Head of caudate nucleus (tissue), 42 donors: ENCODE measurements at regions not wholly inside any gene's neighbourhood (a gene's known extent, or its start where the extent isn't known, plus 50 kb on each side); places are given as distances from the start of the nearest gene placed in this dataset.
"Not testable (repeated sequence)": the region's sequence is repeated elsewhere in the genome, so short reads cannot be mapped to it uniquely, and the experiment has no call there.

Experiments
- DNase-seq, 42 donors: peaks; one replicate each; pipeline versions ENCODE4 v3.0.0 to v3.0.0-alpha.2; 2020 to 2021; ENCODE audit warnings: mixed read lengths in 7 of 42
- intact Hi-C: fragments of 100-400 bp; cut with DNase I; formaldehyde crosslinking; loops from one replicate; pipeline ENCODE4 v1.15.0; 2022

DNA sequence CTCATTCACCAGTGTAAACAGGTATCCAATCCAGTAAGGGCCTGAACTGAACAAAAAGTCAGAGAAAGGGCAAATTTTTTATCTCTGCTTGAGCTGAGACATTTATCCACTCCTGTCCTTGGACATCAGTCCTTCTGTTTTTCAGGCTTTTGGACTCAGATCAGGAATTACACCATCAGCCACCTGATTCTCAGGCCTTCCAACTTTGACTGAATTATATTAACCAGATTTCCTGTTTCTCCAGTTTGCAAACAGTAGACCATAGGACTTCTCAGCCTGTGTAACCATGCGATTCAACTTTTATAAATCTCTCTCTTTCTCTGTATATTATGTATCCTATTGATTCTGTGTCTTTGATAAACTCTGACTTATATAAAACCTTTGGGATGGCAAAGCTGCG is 289.3 kb upstream of the CDH2 start:
- intact Hi-C loops, result loop anchor here (10.0 kb wide), 1 partner anchor 379 kb away; no protein-coding TSS in a partner anchor

DNA sequence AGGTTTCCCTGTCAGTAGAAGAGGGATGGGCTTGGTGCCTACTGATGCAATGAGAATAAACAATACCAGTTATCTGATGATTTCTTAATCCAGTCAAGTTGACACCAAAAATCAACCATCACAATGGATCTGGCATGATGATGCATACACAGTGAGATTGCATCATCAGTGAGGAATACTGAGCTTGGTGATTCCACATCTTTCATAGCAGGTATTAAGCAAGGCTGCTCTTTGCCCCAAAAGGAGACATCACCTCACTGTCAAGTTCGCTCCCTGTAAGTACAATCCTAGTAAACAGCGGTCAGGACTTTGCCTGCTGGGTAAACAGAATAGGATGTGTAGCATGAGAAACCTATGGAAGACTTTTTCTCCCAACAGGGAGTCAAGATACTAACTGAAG is 282.7 kb upstream of the CDH2 start:
- DNase-seq, result no peak
- intact Hi-C loops, result no loop called here

More for the DNA sequence above, 289.3 kb upstream of the CDH2 start:
- no peak for DNase-seq

DNA sequence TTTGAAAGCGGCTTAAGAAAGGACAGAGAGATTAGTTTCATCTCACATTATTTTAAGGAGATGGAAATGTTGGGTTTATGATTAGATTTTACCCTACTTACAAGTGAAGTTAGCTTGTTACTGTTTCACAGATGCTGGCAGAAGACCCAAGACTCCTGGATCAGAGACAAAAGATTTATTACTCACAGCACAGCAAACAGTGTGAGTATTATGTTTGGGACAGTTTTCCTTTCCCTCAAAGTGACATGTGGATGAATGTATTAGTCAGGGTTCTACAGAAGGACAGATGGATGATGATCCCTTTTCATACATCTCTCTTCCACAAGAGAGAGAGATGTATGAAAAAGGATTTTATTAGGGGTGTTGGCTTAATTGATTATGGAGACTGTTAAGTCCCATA is 281.8 kb upstream of the CDH2 start:
- intact Hi-C loops, result no loop called here
- no peak for DNase-seq

GRCh38 chr18:28457784-28458183 is 280.9 kb upstream of the CDH2 start:
- DNase-seq, result no peak
- intact Hi-C loops, result no loop called here

- DNase-seq, result no peak
- intact Hi-C loops, result no loop called here
Observed at GRCh38 chr18:28455971-28456370, 279.0 kb upstream of the CDH2 start.

- no peak for DNase-seq
- intact Hi-C loops, result no loop called here
Observed at GRCh38 chr18:28439870-28440269, 262.9 kb upstream of the CDH2 start.

DNA sequence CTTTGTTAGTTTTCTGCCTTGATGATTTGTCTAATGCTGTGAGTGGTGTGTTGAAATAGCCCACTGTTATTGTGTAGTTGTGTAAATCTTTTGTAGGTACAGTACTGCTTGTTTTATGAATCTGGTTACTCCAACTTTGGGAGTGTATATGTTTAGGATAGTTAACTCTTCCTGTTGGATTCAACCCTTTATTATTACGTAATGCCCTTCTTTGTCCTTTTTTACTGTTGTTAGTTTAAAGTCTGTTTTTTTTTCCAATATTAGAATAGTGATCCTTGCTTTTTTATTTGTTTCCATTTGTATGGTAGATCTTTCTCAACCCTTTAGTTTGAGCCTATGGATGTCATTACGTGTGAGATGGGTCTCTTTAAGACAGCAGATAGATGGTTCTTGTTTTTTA is 261.5 kb upstream of the CDH2 start:
- intact Hi-C loops, result no loop called here

DNA sequence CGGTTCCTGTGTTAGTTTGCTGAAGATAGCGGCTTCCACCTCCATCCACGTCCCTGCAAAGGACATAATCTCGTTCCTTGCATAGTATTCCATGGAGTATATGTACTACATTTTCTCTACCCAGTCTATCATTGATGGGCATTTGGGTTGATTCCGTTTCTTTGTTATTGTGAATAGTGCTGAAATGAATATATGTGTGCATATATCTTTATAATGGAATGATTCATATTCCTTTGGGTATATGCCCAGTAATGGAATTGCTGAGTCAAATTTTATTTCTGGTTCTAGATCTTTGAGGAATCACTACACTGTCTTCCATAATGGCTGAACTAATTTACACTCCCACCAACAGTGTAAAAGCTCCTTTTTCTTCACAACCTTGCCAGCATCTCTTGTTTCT is 255.4 kb upstream of the CDH2 start:
- intact Hi-C loops, result no loop called here
- DNase-seq, result no peak

More for the DNA sequence above, 261.5 kb upstream of the CDH2 start:
- no peak for DNase-seq

DNA sequence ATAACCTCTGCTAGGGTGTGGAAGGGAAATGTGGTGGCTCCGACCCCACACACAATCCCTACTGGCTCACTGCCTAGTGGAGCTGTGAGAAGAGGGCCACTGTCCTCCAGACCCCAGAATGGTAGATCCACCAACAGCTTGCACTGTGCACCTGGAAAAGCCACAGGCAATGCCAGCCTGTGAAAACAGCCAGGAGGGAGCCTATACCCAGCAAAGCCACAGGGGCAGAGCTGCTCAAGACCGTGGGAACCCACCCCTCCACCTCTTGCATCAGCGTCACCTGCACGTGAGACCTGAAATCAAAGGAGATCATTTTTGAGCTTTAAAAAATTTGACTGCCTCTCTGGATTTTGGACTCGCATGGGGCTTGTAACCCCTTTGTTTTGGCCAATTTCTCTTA is 249.0 kb upstream of the CDH2 start:
- DNase-seq, result no peak
- intact Hi-C loops, result no loop called here

- intact Hi-C loops, result no loop called here
- no peak for DNase-seq
Observed at GRCh38 chr18:28422577-28422976, 245.6 kb upstream of the CDH2 start.

DNA sequence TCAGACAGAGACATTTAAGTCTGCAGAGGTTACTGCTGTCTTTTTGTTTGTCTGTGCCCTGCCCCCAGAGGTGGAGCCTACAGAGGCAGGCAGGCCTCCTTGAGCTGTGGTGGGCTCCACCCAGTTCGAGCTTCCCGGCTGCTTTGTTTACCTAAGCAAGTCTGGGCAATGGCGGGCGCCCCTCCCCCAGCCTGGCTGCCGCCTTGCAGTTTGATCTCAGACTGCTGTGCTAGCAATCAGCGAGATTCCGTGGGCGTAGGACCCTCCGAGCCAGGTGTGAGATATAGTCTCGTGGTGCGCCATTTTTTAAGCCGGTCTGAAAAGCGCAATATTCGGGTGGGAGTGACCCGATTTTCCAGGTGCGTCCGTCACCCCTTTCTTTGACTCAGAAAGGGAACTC is 245.0 kb upstream of the CDH2 start:
- DNase-seq, intact Hi-C loops: not testable (repeated sequence)

DNA sequence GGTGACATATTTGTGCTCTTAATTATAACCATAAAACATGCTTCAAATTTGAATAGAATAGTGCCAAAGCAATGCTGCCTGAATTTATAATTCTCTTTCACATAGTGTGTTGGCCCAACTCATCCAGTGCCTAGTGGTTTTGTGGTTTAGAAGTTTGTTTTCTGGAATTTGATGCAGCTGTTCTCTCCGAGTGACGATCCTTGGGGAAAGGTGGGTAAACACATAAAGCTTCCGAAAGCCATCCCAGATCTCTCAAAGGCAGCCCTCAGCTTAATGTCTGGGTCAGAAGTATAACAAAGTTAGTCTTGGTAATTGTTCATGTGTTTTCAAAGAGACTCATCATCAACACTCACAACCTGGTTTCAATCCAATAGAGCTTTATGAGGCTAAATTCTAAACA is 235.6 kb upstream of the CDH2 start:
- no peak for DNase-seq
- intact Hi-C loops, result no loop called here

DNA sequence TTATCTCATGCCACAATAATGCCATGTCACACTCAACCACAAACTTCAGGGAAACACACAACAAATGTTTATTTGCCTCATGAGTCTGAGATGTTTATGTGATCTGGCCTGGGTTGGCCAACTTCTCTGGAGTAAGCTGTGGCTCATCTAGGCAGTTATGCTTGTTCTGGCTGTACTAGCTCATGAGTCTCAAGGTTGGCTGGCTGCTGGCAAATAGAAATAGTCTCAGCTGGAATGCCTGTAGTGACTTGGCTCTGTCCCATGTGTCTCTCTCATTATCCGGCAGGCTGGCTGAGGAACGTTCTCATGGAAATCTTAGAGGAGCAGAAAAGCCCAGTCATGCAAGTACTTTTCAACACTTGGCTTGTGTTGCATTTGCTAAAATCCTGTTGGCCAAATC is 234.9 kb upstream of the CDH2 start:
- DNase-seq, result peak in 6 of 42 donors; percentile 2 to 44 (median 14)
- intact Hi-C loops, result no loop called here

GRCh38 chr18:28409811-28410210 is 232.9 kb upstream of the CDH2 start:
- intact Hi-C loops, result no loop called here

GRCh38 chr18:28408528-28408927 is 231.6 kb upstream of the CDH2 start:
- intact Hi-C loops, result no loop called here
- DNase-seq, result no peak

More at GRCh38 chr18:28409811-28410210, 232.9 kb upstream of the CDH2 start:
- DNase-seq, result no peak

GRCh38 chr18:28407681-28408080 is 230.8 kb upstream of the CDH2 start:
- DNase-seq, result no peak
- intact Hi-C loops, result no loop called here

DNA sequence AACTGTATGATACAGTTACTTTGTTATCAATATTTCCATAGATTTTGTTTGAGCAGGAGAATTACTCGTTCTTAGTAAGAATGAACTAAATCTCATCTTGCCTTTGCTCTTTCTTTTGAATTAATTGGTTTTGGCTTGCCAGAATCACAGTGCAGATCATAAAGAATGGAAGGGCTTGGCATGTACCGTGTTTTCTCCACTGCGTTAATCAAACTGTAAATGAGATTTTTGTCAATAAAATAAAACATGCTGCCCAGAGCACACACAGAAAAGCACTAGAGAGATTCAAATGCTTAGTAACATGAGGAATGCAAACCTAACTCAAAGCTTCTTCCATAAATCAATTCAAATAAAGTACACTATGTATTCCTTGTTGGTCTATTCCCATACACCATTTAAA is 229.6 kb upstream of the CDH2 start:
- intact Hi-C loops, result no loop called here
- DNase-seq, result no peak

DNA sequence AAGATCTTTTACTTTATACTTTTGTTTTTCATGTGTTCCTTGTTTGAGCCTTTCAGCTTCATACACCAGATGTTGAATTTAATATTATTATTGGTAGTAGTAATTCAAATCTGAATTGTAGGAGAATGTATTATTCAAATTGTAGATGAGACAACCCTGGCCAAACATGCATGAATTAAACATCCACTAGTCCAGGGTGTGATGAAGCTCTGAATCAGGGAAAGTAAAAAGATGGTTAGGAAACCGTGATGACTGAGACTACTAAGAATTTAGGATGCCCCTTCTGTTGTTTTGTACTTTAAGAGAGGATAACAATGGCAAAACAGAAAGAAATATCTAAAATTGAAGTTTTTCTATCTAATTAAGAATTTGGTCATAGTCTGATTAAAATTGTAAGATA is 227.8 kb upstream of the CDH2 start:
- no peak for DNase-seq
- intact Hi-C loops, result no loop called here

DNA sequence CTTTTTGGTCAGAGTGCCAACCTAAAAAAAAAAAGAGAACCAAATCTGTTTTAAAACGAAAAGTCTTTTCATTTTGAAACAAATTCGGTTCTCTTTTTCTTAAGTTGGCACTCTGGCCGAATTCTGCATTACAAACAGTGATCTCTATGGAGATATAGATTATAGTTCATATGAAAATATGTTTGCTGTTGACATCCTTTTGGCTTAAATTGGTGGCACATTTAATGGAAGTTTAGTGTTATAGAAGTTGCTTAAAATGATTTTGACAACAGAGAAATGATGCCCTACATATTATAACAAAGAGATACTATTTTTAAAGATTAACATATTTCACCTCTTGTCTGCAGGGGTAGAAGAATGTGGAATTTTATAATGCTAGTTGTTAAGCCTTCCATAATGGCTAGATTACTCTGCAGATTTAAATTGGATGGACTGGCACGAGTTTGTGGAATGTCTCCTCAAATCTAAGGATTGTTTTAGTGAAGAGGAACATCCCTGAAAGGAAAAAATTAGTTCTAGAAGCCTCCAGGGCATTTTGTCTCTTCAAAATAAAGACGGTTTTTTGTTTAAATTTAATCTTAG is 222.9 kb upstream of the CDH2 start:
- DNase-seq, result no peak
- intact Hi-C loops, result no loop called here

- no peak for DNase-seq
- intact Hi-C loops, result no loop called here
Observed at GRCh38 chr18:28398471-28398870, 221.5 kb upstream of the CDH2 start.

DNA sequence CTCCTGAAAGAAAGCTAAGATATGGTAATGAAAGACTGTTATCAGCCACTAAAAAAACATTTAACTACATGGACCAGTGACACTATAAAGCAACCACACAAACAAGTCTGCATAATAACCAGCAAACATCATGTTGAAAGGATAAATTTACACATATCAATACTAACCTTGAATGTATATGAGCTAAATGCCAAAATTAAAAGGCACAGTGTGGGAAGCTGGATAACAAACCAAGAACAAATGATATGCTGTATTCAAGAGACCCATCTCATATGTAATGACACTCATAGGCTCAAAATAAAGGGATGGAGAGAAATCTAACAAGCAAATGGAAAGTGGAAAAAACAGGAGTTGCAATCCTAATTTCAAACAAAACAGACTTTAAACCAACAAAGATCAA is 213.1 kb upstream of the CDH2 start:
- intact Hi-C loops, result no loop called here
- no peak for DNase-seq
